Neuron (in vitro differentiated cells): ENCODE measurements at regions not wholly inside any gene's neighbourhood (a gene's known extent, or its start where the extent isn't known, plus 50 kb on each side); places are given as distances from the start of the nearest gene placed in this dataset.

Source experiments
- H2AFZ ChIP-seq: one replicate; pipeline ENCODE4 v1.6.1; 2013; ENCODE audit warnings: low read depth, mild to moderate bottlenecking, inconsistent platforms, low read length, moderate library complexity
- H3K27me3 ChIP-seq: one replicate; pipeline ENCODE4 v1.6.1; 2013; ENCODE audit warnings: low read length; ENCODE audit not compliant: insufficient read depth
- H3K36me3 ChIP-seq: one replicate; pipeline ENCODE4 v1.6.1; 2013; ENCODE audit warnings: low read length; ENCODE audit not compliant: insufficient read depth
- H3K4me1 ChIP-seq: one replicate; pipeline ENCODE4 v1.6.1; 2013; ENCODE audit warnings: low read length; ENCODE audit not compliant: insufficient read depth
- H3K4me3 ChIP-seq: 2 replicates; pipeline ENCODE4 v1.5.1; 2013; ENCODE audit warnings: mild to moderate bottlenecking, low read length, moderate library complexity
- H3K9me3 ChIP-seq: one replicate; pipeline ENCODE4 v1.6.1; 2013; ENCODE audit warnings: low read length

- Histone ChIP-seq H3K36me3 (no peaks in the 10 kb centered on the region), H3K4me1 (no peaks in the 10 kb centered on the region), H3K4me3 (no peak overlapping the region), H2AFZ (no peak overlapping the region), H3K27me3 (no peaks in the 10 kb centered on the region), H3K9me3 (no peaks in the 10 kb centered on the region)
Observed at GRCh38 chr3:96233679-96234078, 580.7 kb upstream of the EPHA6 start.

DNA sequence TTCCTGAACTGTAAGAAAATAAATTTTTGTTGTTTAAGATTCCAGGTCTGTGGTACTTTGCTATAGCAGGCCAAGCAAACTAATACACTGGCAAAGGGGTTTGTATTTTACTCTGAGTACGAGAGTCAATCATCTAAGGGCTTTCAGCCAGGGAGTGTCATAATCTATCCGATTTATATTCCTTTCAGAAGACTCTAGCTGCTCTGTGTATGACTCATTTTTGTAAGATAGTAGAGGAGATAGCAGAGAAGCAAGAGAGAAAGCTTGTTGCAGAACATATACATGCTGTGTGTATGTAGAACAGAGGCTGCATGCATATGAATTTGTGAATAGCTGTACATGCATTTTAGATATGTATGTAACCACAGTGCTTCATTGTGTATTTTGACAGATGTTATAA lies 577.9 kb upstream of the EPHA6 start:
- Histone ChIP-seq H3K4me1 (no peaks in the 10 kb centered on the region), H3K36me3 (no peaks in the 10 kb centered on the region), H3K27me3 (no peaks in the 10 kb centered on the region), H3K9me3 (no peaks in the 10 kb centered on the region), H2AFZ (no peak overlapping the region), H3K4me3 (no peak overlapping the region)

DNA sequence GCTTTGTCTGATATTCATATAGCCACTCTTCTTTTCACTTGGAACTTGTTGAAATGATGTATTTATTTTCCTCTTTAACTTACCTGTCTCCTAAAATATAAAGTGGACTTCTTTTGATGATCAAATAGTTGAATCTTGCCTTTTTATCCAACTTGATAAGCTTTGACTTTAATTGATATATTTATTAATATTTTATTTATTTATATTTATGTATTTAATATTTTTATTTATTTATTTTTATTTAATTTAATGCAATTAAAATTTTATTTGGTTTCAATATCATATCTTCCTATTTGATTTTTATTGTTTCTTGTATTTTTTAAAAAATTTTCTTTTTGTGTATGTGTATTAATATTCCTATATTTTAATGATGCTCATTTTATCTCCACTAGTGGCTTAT lies 555.1 kb upstream of the EPHA6 start:
- no peaks in the 10 kb centered on the region for H3K9me3 ChIP-seq

DNA sequence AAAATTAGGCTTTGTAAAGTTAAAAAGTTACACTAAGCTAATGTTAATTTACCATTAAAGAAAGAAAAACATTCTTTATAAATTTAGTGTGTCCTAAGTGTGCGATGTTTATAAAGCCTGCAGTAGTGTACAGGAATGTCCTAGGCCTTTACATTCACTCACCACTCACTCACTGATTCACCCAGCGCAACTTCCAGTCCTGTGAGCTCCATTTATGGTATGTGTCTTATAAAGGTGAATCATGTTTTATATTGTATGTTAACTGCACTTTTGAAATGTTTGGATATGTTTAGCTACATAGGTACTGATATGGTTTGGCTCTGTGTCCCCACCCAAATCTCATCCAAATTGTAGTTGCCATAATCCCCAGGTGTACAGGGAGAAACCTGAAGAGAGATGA lies 549.7 kb upstream of the EPHA6 start:
- H3K36me3 ChIP-seq, result no peaks in the 10 kb centered on the region
- no peaks in the 10 kb centered on the region for H3K4me1 ChIP-seq
- no peaks in the 10 kb centered on the region for H3K9me3 ChIP-seq
- no peaks in the 10 kb centered on the region for H3K27me3 ChIP-seq
- no peak overlapping the region for H2AFZ ChIP-seq
- H3K4me3 ChIP-seq, result no peak overlapping the region

More for the DNA sequence above, 555.1 kb upstream of the EPHA6 start:
- H2AFZ ChIP-seq, result no peak overlapping the region
- no peaks in the 10 kb centered on the region for H3K36me3 ChIP-seq
- H3K4me3 ChIP-seq, result no peak overlapping the region
- H3K27me3 ChIP-seq, result no peaks in the 10 kb centered on the region
- H3K4me1 ChIP-seq, result no peaks in the 10 kb centered on the region

GRCh38 chr3:96266395-96267190 lies 547.8 kb upstream of the EPHA6 start:
- Histone ChIP-seq H2AFZ (no peak overlapping the region), H3K4me1 (no peaks in the 10 kb centered on the region), H3K36me3 (no peaks in the 10 kb centered on the region), H3K9me3 (no peaks in the 10 kb centered on the region), H3K4me3 (no peak overlapping the region), H3K27me3 (no peaks in the 10 kb centered on the region)

DNA sequence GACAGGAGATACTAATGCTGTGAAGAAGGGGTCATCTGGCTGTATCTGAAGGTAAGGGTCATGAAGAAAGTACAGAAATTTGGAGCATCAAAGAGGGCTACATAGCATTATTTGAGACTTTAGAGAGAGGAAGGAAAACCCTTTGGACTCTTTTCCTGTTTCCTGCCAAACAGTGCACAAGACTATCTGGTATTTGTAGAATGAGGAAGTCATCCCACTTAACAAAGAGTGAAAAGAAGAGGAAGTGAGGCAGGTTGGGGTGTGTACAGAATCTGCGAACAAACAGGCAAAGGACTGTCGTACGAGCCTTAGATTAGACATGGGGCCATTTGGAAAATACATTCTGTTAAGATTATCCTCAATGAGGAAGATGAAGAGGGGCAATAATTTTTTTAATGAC lies 546.8 kb upstream of the EPHA6 start:
- H3K27me3 ChIP-seq, result no peaks in the 10 kb centered on the region
- H3K4me1 ChIP-seq, result no peaks in the 10 kb centered on the region
- H3K4me3 ChIP-seq, result no peak overlapping the region
- no peak overlapping the region for H2AFZ ChIP-seq
- H3K36me3 ChIP-seq, result no peaks in the 10 kb centered on the region
- no peaks in the 10 kb centered on the region for H3K9me3 ChIP-seq

GRCh38 chr3:96294143-96294542 lies 520.3 kb upstream of the EPHA6 start:
- H3K4me3 ChIP-seq, result no peak overlapping the region
- H3K9me3 ChIP-seq, result no peaks in the 10 kb centered on the region
- H3K27me3 ChIP-seq, result no peaks in the 10 kb centered on the region
- H3K4me1 ChIP-seq, result no peaks in the 10 kb centered on the region
- no peak overlapping the region for H2AFZ ChIP-seq
- no peaks in the 10 kb centered on the region for H3K36me3 ChIP-seq

GRCh38 chr3:96300743-96301142 lies 513.7 kb upstream of the EPHA6 start:
- no peak overlapping the region for H2AFZ ChIP-seq
- H3K27me3 ChIP-seq, result no peaks in the 10 kb centered on the region
- H3K4me1 ChIP-seq, result no peaks in the 10 kb centered on the region
- H3K4me3 ChIP-seq, result no peak overlapping the region
- H3K9me3 ChIP-seq, result no peaks in the 10 kb centered on the region
- H3K36me3 ChIP-seq, result no peaks in the 10 kb centered on the region

DNA sequence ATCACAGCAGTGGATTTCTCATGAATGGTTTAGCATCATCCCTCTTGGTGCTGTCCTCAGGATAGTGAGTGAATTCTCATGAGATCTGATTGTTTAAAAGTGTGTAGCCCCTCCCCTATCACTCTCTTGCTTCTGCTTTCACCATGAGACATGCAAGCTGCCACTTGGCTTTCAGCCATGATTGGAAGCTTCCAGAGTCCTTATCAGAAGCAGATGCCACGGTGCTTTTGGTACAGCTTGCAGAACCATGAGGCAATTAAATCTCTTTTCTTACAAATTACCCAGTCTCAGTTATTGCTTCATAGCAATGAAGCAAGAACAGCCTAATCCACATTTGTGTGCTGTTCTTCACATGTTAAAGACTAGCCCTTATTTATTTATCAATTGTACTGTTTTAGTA lies 495.2 kb upstream of the EPHA6 start:
- H3K4me1 ChIP-seq, result no peaks in the 10 kb centered on the region
- no peaks in the 10 kb centered on the region for H3K9me3 ChIP-seq
- H3K36me3 ChIP-seq, result no peaks in the 10 kb centered on the region
- no peaks in the 10 kb centered on the region for H3K27me3 ChIP-seq
- H2AFZ ChIP-seq, result no peak overlapping the region
- no peak overlapping the region for H3K4me3 ChIP-seq

DNA sequence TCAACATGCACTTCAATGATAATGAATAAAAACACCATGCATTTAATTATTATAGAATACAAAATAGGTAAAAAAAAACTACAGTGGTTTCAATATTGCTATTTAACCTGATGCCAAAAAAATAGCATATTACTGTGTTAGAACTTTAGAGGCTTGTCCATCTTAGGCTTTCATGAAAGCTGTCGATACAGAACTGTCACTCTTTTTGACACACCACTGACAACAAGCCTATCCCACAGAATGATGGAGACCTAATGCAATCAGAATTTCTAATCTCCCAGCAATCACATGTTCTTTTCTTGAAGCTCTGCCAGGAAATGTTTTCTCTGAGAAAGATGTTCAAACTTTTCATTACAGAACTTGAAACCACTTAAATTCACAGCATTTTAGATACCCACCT lies 490.3 kb upstream of the EPHA6 start:
- Histone ChIP-seq H3K36me3 (no peaks in the 10 kb centered on the region), H3K4me3 (no peak overlapping the region), H3K9me3 (no peaks in the 10 kb centered on the region), H3K27me3 (no peaks in the 10 kb centered on the region), H3K4me1 (peaks cover 5% of the 10 kb centered on the region), H2AFZ (no peak overlapping the region)

DNA sequence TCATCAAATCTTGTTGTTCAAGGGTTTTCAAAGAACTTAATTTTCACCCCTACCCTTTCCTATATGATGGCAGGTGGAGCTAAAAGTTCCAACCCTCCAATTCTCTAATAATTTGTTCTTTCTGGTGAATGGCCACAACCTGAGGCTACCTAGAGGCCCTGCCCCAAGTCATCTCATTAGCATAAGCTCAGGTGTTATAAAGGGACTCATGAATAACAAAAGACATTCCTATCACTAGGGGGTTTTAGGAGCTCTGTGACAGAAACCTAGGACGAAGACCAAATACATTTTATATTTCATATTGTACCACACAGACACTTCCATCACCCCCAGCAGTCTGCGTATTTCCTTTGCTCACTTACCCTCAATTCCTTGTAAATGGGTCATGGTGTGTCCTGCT lies 483.6 kb upstream of the EPHA6 start:
- no peak overlapping the region for H3K4me3 ChIP-seq
- no peak overlapping the region for H2AFZ ChIP-seq
- no peaks in the 10 kb centered on the region for H3K27me3 ChIP-seq
- H3K9me3 ChIP-seq, result no peaks in the 10 kb centered on the region
- H3K4me1 ChIP-seq, result peaks cover 5% of the 10 kb centered on the region
- H3K36me3 ChIP-seq, result no peaks in the 10 kb centered on the region

GRCh38 chr3:96331341-96331740 lies 483.1 kb upstream of the EPHA6 start:
- H3K36me3 ChIP-seq, result no peaks in the 10 kb centered on the region
- H3K27me3 ChIP-seq, result no peaks in the 10 kb centered on the region
- H3K4me1 ChIP-seq, result peaks cover 5% of the 10 kb centered on the region
- no peaks in the 10 kb centered on the region for H3K9me3 ChIP-seq
- no peak overlapping the region for H2AFZ ChIP-seq
- H3K4me3 ChIP-seq, result no peak overlapping the region

- no peak overlapping the region for H3K4me3 ChIP-seq
- no peaks in the 10 kb centered on the region for H3K4me1 ChIP-seq
- H2AFZ ChIP-seq, result no peak overlapping the region
- H3K9me3 ChIP-seq, result no peaks in the 10 kb centered on the region
- no peaks in the 10 kb centered on the region for H3K27me3 ChIP-seq
- no peaks in the 10 kb centered on the region for H3K36me3 ChIP-seq
Observed at GRCh38 chr3:96334779-96335178, 479.6 kb upstream of the EPHA6 start.

GRCh38 chr3:96347289-96347688 lies 467.1 kb upstream of the EPHA6 start:
- Histone ChIP-seq H3K4me3 (no peak overlapping the region), H2AFZ (no peak overlapping the region), H3K27me3 (no peaks in the 10 kb centered on the region), H3K36me3 (no peaks in the 10 kb centered on the region), H3K9me3 (no peaks in the 10 kb centered on the region), H3K4me1 (no peaks in the 10 kb centered on the region)
